Hepatocyte (in vitro differentiated cells): ENCODE measurements at regions not wholly inside any gene's neighbourhood (a gene's known extent, or its start where the extent isn't known, plus 50 kb on each side); places are given as distances from the start of the nearest gene placed in this dataset.

ENCODE experiments used
- DNase-seq: peaks from one replicate; pipeline ENCODE4 v3.0.0-alpha.2; 2016; ENCODE audit warnings: low spot score
- H2AFZ ChIP-seq: fragments of 200-600 bp; sonication (generic); 2 replicates; pipeline ENCODE4 v1.6.0; 2016; ENCODE audit warnings: antibody characterized with exemption, mild to moderate bottlenecking
- H3K27ac ChIP-seq: fragments of 200-600 bp; sonication (generic); 2 replicates; pipeline ENCODE4 v1.5.1; 2016; ENCODE audit warnings: mild to moderate bottlenecking
- H3K27me3 ChIP-seq: fragments of 200-600 bp; sonication (generic); 2 replicates; pipeline ENCODE4 v1.6.1; 2016
- H3K36me3 ChIP-seq: fragments of 200-600 bp; sonication (generic); replicated peaks from 2 replicates; pipeline ENCODE4 v1.5.1; 2016; ENCODE audit warnings: low read depth; ENCODE audit not compliant: insufficient read depth
- H3K4me1 ChIP-seq: fragments of 200-600 bp; sonication (generic); 2 replicates; pipeline ENCODE4 v1.5.1; 2016; ENCODE audit warnings: mild to moderate bottlenecking, moderate library complexity; ENCODE audit not compliant: insufficient read depth
- H3K4me2 ChIP-seq: fragments of 200-600 bp; sonication (generic); 2 replicates; pipeline ENCODE4 v1.6.0; 2016
- H3K4me3 ChIP-seq: fragments of 200-600 bp; sonication (generic); 2 replicates; pipeline ENCODE4 v1.5.1; 2016; ENCODE audit warnings: mild to moderate bottlenecking
- H3K79me2 ChIP-seq: fragments of 200-600 bp; sonication (generic); 2 replicates; pipeline ENCODE4 v1.6.0; 2017; ENCODE audit warnings: mild to moderate bottlenecking
- H3K9me2 ChIP-seq: fragments of 200-600 bp; sonication (generic); replicated peaks from 2 replicates; pipeline ENCODE4 v1.6.0; 2017; ENCODE audit warnings: mild to moderate bottlenecking; ENCODE audit not compliant: insufficient read depth
- H3K9me3 ChIP-seq: fragments of 200-600 bp; sonication (generic); 2 replicates; pipeline ENCODE4 v1.5.1; 2016; ENCODE audit warnings: low read depth, mild to moderate bottlenecking
- H4K20me1 ChIP-seq: fragments of 200-600 bp; sonication (generic); 2 replicates; pipeline ENCODE4 v1.6.0; 2016; ENCODE audit warnings: mild to moderate bottlenecking; ENCODE audit not compliant: insufficient read depth, poor library complexity, severe bottlenecking
- EZH2 ChIP-seq: fragments of 200-600 bp; sonication (generic); IDR thresholded peaks from 2 replicates; pipeline ENCODE4 v1.6.1; 2016; ENCODE audit warnings: antibody characterized with exemption, mild to moderate bottlenecking, borderline replicate concordance
- EZH2phosphoT487 ChIP-seq: fragments of 200-600 bp; sonication (generic); IDR thresholded peaks from one replicate; pipeline ENCODE4 v1.6.1; 2018; ENCODE audit warnings: antibody characterized with exemption, mild to moderate bottlenecking, low read depth, moderate library complexity; ENCODE audit not compliant: unreplicated experiment, severe bottlenecking
- WGBS: methylation state at CpG from one replicate; pipeline ENCODE4 v1.1.6; 2016; ENCODE audit warnings: low lambda C conversion rate; ENCODE audit errors: missing lambda C conversion rate; 5-methylcytosine and 5-hydroxymethylcytosine counted together
- TF ChIP-seq, protein P1 (sequence below): fragments of 200-600 bp; sonication (generic); IDR thresholded peaks from 2 replicates; pipeline ENCODE4 v1.5.1; 2016; ENCODE audit warnings: antibody characterized with exemption, mild to moderate bottlenecking; ENCODE audit not compliant: poor library complexity

DNA sequence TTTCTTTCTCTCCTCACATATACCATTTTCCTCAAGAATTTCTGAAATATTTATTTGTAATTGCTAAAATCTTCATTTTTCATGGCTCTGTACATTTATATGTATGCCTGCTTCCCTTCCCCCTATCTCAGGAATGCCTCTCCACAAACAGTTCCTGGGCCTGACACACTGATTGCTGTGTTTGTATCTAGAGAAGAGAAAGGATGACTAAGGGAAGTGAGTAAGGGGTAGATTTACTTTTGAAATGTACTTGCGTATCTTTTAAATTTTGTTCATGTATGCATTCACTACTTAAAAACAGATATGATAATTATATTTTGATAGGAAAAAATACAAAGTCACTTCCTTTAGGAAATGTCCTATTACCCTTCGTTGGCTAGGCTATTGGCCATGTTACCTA is 790.8 kb downstream of the PCDH18 start:
- Histone ChIP-seq H3K4me2 (no peak overlapping the region), H3K9me2 (no peaks in the 10 kb centered on the region), H3K27ac (peak overlapping the region; percentile 16), H3K27me3 (no peaks in the 10 kb centered on the region), H4K20me1 (no peaks in the 10 kb centered on the region), H3K4me3 (no peak overlapping the region), H3K4me1 (no peaks in the 10 kb centered on the region), H3K9me3 (no peaks in the 10 kb centered on the region), H3K79me2 (no peaks in the 10 kb centered on the region), H3K36me3 (no peaks in the 10 kb centered on the region), H2AFZ (peak overlapping the region; percentile 3)
- no peak for DNase-seq
- 72% methylated on average over 2 of the region's 2 CpGs for WGBS
- TF ChIP-seq, protein P1, sequence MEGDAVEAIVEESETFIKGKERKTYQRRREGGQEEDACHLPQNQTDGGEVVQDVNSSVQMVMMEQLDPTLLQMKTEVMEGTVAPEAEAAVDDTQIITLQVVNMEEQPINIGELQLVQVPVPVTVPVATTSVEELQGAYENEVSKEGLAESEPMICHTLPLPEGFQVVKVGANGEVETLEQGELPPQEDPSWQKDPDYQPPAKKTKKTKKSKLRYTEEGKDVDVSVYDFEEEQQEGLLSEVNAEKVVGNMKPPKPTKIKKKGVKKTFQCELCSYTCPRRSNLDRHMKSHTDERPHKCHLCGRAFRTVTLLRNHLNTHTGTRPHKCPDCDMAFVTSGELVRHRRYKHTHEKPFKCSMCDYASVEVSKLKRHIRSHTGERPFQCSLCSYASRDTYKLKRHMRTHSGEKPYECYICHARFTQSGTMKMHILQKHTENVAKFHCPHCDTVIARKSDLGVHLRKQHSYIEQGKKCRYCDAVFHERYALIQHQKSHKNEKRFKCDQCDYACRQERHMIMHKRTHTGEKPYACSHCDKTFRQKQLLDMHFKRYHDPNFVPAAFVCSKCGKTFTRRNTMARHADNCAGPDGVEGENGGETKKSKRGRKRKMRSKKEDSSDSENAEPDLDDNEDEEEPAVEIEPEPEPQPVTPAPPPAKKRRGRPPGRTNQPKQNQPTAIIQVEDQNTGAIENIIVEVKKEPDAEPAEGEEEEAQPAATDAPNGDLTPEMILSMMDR = no peak
- TF ChIP-seq EZH2phosphoT487 = no peak
- TF ChIP-seq EZH2 = no peak

DNA sequence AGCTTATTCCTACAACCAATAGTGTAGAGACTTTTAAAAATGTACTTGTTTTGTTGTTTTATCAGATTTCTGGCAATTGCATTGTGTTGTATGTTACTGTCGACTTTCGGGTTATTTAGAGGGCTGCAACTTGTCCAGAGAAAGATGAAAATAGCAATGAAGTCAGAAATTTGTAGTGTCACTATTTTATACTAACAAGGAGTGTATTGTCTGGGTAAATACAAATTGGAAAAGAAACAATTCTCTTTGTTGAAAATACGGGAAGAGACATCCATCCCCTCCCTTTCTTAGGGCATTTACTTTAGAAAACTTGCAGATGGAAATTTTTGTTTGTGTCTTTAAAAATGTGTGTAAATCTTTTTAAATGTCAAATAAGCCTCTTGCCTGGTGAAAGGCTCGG is 792.0 kb downstream of the PCDH18 start:
- no peaks in the 10 kb centered on the region for H3K27me3 ChIP-seq
- no peaks in the 10 kb centered on the region for H3K36me3 ChIP-seq
- no peaks in the 10 kb centered on the region for H3K79me2 ChIP-seq
- no peaks in the 10 kb centered on the region for H4K20me1 ChIP-seq
- DNase-seq = no peak
- no peak overlapping the region for H3K27ac ChIP-seq
- H3K4me2 ChIP-seq = no peak overlapping the region
- no peaks in the 10 kb centered on the region for H3K9me2 ChIP-seq
- H3K9me3 ChIP-seq = no peaks in the 10 kb centered on the region
- TF ChIP-seq EZH2 = no peak
- TF ChIP-seq, protein P1 = no peak
- TF ChIP-seq EZH2phosphoT487 = no peak
- no peaks in the 10 kb centered on the region for H3K4me1 ChIP-seq
- H2AFZ ChIP-seq = no peak overlapping the region
- WGBS = 92% methylated on average over 4 of the region's 4 CpGs
- no peak overlapping the region for H3K4me3 ChIP-seq

DNA sequence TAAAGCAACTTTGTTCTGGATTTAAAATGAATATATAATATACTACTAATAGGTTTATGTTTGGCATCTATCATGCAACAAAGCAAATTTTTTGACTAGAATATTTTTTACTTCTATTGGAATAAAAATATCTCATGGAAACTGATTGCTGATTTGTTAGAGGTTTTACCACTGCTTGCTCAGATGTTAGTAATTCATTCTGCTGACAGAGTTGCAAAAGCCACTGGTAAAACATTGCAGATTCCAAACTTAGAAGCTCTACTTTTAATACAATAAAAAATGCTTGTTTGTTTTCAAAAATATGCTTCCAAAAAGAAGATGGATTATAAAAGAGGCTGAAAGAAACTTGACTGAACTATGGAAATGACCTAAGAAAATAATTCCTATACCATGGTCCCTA is 795.2 kb downstream of the PCDH18 start:
- Histone ChIP-seq H3K4me3 (no peak overlapping the region), H3K36me3 (no peaks in the 10 kb centered on the region), H3K27me3 (no peaks in the 10 kb centered on the region), H2AFZ (no peak overlapping the region), H3K9me3 (no peaks in the 10 kb centered on the region), H3K4me2 (no peak overlapping the region), H3K9me2 (no peaks in the 10 kb centered on the region), H3K4me1 (no peaks in the 10 kb centered on the region), H4K20me1 (no peaks in the 10 kb centered on the region), H3K27ac (no peak overlapping the region), H3K79me2 (no peaks in the 10 kb centered on the region)
- no peak for DNase-seq
- TF ChIP-seq EZH2phosphoT487 = no peak
- no peak for TF ChIP-seq EZH2
- TF ChIP-seq, protein P1 = no peak

DNA sequence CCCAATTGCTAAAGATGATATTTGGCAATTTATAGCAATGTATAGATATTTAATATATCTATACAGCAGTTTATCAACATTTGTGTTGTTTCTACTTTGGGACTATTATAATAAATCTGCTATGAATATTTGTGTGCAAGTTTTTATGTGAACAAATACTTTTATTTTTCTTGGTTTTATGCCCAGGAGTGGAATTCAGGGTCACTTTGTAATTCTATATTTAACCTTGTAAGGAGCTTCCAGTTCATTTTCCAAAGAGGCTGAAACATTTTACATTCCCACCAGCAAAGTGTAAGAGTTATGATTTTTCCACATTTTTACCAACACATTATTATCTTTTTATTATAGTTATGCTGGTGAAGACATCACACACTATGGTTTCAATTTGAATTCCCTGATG is 801.3 kb downstream of the PCDH18 start:
- no peak for DNase-seq
- H2AFZ ChIP-seq = no peak overlapping the region
- TF ChIP-seq, protein P1 = no peak
- no peak for TF ChIP-seq EZH2phosphoT487
- no peak for TF ChIP-seq EZH2
- no peaks in the 10 kb centered on the region for H4K20me1 ChIP-seq
- no peaks in the 10 kb centered on the region for H3K4me1 ChIP-seq
- H3K4me2 ChIP-seq = no peak overlapping the region
- H3K9me2 ChIP-seq = no peaks in the 10 kb centered on the region
- no peak overlapping the region for H3K4me3 ChIP-seq
- H3K79me2 ChIP-seq = no peaks in the 10 kb centered on the region
- no peaks in the 10 kb centered on the region for H3K36me3 ChIP-seq
- H3K27me3 ChIP-seq = no peaks in the 10 kb centered on the region
- no peaks in the 10 kb centered on the region for H3K9me3 ChIP-seq
- no peak overlapping the region for H3K27ac ChIP-seq
